NT2/D1 (cell line): ENCODE measurements at regions not wholly inside any gene's neighbourhood (a gene's known extent, or its start where the extent isn't known, plus 50 kb on each side); places are given as distances from the start of the nearest gene placed in this dataset.

Experiments
- DNase-seq: peaks from one replicate; pipeline ENCODE4 v3.0.0-alpha.2; 2011; ENCODE audit warnings: low read depth, low spot score
- H3K27me3 ChIP-seq: 2 replicates; pipeline ENCODE4 v1.6.0; 2011; ENCODE audit warnings: mild to moderate bottlenecking; ENCODE audit not compliant: insufficient read length, insufficient read depth
- H3K36me3 ChIP-seq: 2 replicates; pipeline ENCODE4 v1.6.1; 2011; ENCODE audit warnings: mild to moderate bottlenecking, low read length, mixed read lengths; ENCODE audit not compliant: insufficient read depth, insufficient read length
- H3K4me1 ChIP-seq: 2 replicates; pipeline ENCODE4 v1.5.1; 2011; ENCODE audit not compliant: insufficient read depth, insufficient read length
- H3K4me3 ChIP-seq: 2 replicates; pipeline ENCODE4 v1.5.1; 2011; ENCODE audit warnings: low read depth; ENCODE audit not compliant: insufficient read length
- H3K9ac ChIP-seq: 2 replicates; pipeline ENCODE4 v1.6.0; 2011; ENCODE audit warnings: low read depth; ENCODE audit not compliant: insufficient read length
- H3K9me3 ChIP-seq: 2 replicates; pipeline ENCODE4 v1.5.1; 2011; ENCODE audit warnings: mild to moderate bottlenecking, low read length; ENCODE audit not compliant: insufficient read depth
- SUZ12 ChIP-seq: IDR thresholded peaks from 2 replicates; pipeline ENCODE4 v1.6.1; 2011; ENCODE audit not compliant: insufficient read length, insufficient read depth; ENCODE audit errors: extremely low read depth
- YY1 ChIP-seq: IDR thresholded peaks from 2 replicates; pipeline ENCODE4 v1.6.1; 2011; ENCODE audit not compliant: insufficient read length, insufficient read depth
- ZNF274 ChIP-seq: IDR thresholded peaks from 2 replicates; pipeline ENCODE4 v1.6.1; 2011; ENCODE audit warnings: mild to moderate bottlenecking, low read depth, low read length

DNA sequence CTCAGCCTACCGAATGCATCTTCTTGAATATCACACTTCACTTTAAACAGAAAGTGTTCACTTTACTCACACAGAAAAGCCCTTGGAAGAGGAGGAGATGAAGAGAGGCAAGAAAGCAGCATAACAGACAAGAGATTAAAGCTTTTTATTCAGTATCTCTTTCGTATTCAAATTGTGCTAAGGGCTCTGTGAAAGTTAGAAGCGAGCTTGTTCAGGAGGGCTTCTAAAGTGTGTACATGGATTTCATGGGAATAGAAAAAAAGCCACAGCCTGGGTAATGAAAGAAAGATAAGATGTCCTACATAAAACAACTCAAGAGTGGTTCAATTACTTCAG lies 531.9 kb downstream of the TMEM182 start:
- no peak for TF ChIP-seq YY1
- TF ChIP-seq SUZ12: no peak
- TF ChIP-seq ZNF274: no peak
- Histone ChIP-seq H3K27me3 (no peaks in the 10 kb centered on the region), H3K4me3 (no peak overlapping the region), H3K9ac (no peak overlapping the region), H3K4me1 (no peaks in the 10 kb centered on the region), H3K9me3 (no peaks in the 10 kb centered on the region), H3K36me3 (no peaks in the 10 kb centered on the region)
- no peak for DNase-seq

DNA sequence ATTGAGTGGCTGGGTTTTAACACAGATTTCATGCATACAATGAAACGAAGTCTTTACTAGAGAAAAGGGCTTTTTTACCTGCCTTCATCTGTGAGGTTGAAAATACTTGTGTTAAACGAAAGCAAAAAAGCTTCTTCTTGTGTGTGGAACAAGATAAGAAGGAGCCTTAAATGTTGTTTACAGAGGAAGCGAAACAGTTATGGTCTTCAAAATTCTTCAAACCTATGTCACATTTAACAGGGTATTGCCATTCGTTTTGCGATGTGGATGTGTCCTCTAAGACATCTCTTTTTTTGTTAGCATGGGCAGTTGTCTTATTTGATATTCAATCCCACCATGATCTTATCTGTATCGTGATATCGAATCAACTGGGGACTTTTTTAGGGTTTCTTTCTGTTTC lies 532.6 kb downstream of the TMEM182 start:
- Histone ChIP-seq H3K9ac (no peak overlapping the region), H3K27me3 (no peaks in the 10 kb centered on the region), H3K4me1 (no peaks in the 10 kb centered on the region), H3K4me3 (no peak overlapping the region), H3K36me3 (no peaks in the 10 kb centered on the region), H3K9me3 (no peaks in the 10 kb centered on the region)
- TF ChIP-seq YY1 (no peak), SUZ12 (no peak), ZNF274 (no peak)
- no peak for DNase-seq

DNA sequence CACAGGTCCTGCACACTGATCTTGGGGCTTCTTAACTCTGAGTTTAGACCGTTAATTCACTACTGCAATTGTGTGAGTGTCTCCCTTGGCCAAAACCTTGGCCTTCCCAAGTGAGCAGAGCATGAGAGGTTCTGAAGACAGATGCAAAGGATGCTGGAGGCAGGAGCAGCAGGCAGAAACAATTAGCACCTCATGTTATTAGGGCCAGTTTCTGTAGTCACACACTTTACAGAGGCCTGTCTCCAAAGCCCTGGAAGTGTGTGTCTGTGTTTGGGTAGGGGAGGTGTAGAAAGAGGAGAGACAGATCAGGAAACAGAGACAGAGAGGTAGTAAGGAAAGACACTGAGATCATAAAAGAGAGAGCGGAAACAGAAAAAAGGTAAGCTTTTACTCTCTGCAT lies 533.8 kb downstream of the TMEM182 start:
- Histone ChIP-seq H3K9me3 (no peaks in the 10 kb centered on the region), H3K36me3 (no peaks in the 10 kb centered on the region), H3K4me3 (no peak overlapping the region), H3K9ac (no peak overlapping the region), H3K27me3 (no peaks in the 10 kb centered on the region), H3K4me1 (no peaks in the 10 kb centered on the region)
- TF ChIP-seq ZNF274 (no peak), YY1 (no peak), SUZ12 (no peak)
- no peak for DNase-seq

DNA sequence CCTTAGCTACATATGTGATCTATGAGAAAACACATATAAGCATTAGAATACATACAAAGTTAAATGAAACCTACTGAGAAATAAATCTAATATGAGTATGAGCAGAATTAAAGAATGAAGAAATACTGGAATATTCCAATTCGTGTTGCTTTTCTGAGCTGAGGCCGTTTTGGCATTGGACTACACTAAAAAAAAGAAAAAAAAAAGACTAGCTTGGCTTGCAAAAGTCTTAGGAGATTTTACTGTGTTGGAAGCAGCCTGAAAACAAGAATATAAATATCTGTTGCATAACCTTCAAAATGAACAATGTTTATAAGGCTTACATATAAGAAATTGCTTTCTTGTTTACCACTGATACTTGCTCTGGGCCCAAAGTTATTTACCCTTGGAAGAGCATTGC lies 562.8 kb downstream of the TMEM182 start:
- TF ChIP-seq SUZ12 (no peak), ZNF274 (no peak), YY1 (no peak)
- Histone ChIP-seq H3K9me3 (no peaks in the 10 kb centered on the region), H3K27me3 (no peaks in the 10 kb centered on the region), H3K4me3 (no peak overlapping the region), H3K9ac (no peak overlapping the region), H3K4me1 (no peaks in the 10 kb centered on the region), H3K36me3 (no peaks in the 10 kb centered on the region)
- no peak for DNase-seq

DNA sequence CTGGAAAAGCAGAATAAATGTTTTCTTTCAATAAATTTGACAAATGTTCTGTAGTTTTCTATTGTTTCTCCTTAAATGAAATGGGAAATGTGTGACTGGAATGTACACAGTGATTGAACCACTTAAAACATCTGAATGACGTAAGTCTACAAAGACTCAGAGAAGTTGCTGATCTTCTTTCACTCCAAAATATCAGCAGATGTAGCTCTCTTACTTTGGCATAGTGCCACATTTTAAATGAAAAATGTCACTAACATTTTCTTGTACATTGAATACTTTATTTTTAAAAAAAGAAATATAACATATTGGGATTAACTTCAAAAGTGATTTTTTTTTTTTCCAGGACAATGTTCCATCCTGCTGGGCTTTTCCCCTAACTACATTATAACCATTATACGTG lies 565.6 kb downstream of the TMEM182 start:
- Histone ChIP-seq H3K36me3 (no peaks in the 10 kb centered on the region), H3K9ac (no peak overlapping the region), H3K4me3 (no peak overlapping the region), H3K9me3 (no peaks in the 10 kb centered on the region), H3K4me1 (no peaks in the 10 kb centered on the region), H3K27me3 (no peaks in the 10 kb centered on the region)
- DNase-seq: no peak
- TF ChIP-seq SUZ12 (no peak), YY1 (no peak), ZNF274 (no peak)

DNA sequence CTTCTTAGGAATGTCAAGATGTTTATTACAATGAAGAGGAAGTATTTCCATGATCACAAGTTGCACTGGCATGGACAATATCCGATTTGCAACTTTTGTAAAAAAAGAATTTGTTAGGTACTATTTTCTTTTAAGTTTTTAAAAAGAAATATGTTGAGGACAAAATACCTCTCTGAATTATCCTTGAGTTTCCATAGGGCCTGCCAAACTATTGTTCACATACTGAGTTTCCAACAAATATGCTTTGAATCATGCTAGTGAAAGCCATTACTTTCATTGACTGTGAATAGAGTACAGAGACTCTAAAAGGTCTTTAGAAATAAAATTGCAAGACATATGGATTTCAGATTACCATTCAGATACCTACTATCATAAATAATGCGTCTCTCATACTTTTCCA lies 566.1 kb downstream of the TMEM182 start:
- no peaks in the 10 kb centered on the region for H3K27me3 ChIP-seq
- no peak overlapping the region for H3K9ac ChIP-seq
- TF ChIP-seq ZNF274 (no peak), SUZ12 (no peak), YY1 (no peak)
- H3K4me3 ChIP-seq: no peak overlapping the region
- H3K4me1 ChIP-seq: no peaks in the 10 kb centered on the region
- no peaks in the 10 kb centered on the region for H3K9me3 ChIP-seq
- no peaks in the 10 kb centered on the region for H3K36me3 ChIP-seq
- no peak for DNase-seq

DNA sequence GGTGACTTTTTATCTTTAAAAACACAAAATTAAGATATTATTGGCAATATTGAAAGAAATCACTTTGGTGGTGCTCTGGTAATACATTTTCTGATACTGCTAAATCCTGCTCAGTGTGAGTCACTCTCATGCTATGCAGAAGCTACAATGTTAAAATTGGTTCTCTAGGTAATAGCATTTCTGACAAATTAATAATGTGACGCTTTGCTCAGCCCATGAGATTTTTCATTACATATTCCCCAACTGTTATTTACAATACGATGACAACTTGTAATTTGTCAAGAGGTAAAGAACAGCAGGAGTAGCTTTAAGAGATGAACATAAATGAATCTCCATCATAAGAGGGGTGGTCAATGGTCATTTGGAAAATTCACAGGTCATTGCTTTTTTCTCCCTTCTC lies 573.6 kb downstream of the TMEM182 start:
- no peak for TF ChIP-seq YY1
- no peak for TF ChIP-seq SUZ12
- TF ChIP-seq ZNF274: no peak

DNA sequence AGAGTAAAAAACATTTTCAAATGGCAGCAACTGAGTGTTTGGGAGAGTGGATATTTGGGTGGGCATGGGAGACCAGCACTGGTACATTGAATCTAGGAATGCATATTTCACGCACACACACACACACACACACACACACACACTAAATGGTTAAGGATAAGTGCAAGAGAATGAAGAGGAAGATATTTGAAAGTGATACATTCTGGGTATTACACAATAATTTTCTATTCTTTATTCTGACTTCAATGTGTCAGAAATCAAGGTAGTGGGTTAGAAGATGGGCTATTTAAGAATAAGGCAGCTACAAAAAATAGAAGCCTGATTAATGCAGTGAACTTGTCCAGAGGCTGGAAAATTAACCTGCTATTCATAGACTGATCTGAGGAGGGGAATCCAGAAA lies 577.0 kb downstream of the TMEM182 start:
- Histone ChIP-seq H3K9ac (no peak overlapping the region), H3K4me1 (no peaks in the 10 kb centered on the region), H3K4me3 (no peak overlapping the region), H3K9me3 (no peaks in the 10 kb centered on the region), H3K36me3 (no peaks in the 10 kb centered on the region), H3K27me3 (no peaks in the 10 kb centered on the region)
- no peak for DNase-seq
- no peak for TF ChIP-seq YY1
- TF ChIP-seq SUZ12: no peak
- no peak for TF ChIP-seq ZNF274

More for the DNA sequence above, 573.6 kb downstream of the TMEM182 start:
- H3K36me3 ChIP-seq: no peaks in the 10 kb centered on the region
- H3K4me3 ChIP-seq: no peak overlapping the region
- H3K4me1 ChIP-seq: no peaks in the 10 kb centered on the region
- no peak for DNase-seq
- H3K9me3 ChIP-seq: no peaks in the 10 kb centered on the region
- no peak overlapping the region for H3K9ac ChIP-seq
- no peaks in the 10 kb centered on the region for H3K27me3 ChIP-seq
